Calu3 (cell line): ENCODE measurements at regions not wholly inside any gene's neighbourhood (a gene's known extent, or its start where the extent isn't known, plus 50 kb on each side); places are given as distances from the start of the nearest gene placed in this dataset.

Source experiments
- BruUV-seq: library from RNA; stranded (reverse); fragments of 400-500 nt; replicated peaks from 2 replicates; lab custom pipeline; 2021; lab: Mats Ljungman, UMichigan
- CTCF ChIA-PET: fragments of 300-600 bp; sonication (Branson Sonifier 250); formaldehyde crosslinking; loops from one replicate; lab custom pipeline; 2022; ENCODE audit warnings: antibody characterized with exemption; lab: Charles Lee
- DNase-seq: peaks from one replicate; pipeline ENCODE4 v3.0.0; 2022
- H3K27ac Mint-ChIP-seq: one replicate; pipeline ENCODE4 v1.8.0; 2022; ENCODE audit warnings: mixed read lengths; ENCODE audit not compliant: unreplicated experiment
- H3K27me3 Mint-ChIP-seq: one replicate; pipeline ENCODE4 v1.8.0; 2022; ENCODE audit warnings: mixed read lengths; ENCODE audit not compliant: unreplicated experiment
- H3K36me3 Mint-ChIP-seq: one replicate; pipeline ENCODE4 v1.8.0; 2022; ENCODE audit warnings: mild to moderate bottlenecking, moderate library complexity, mixed read lengths; ENCODE audit not compliant: insufficient read depth, unreplicated experiment
- H3K4me1 Mint-ChIP-seq: one replicate; pipeline ENCODE4 v1.8.0; 2022; ENCODE audit warnings: mild to moderate bottlenecking, low read depth, mixed read lengths; ENCODE audit not compliant: unreplicated experiment
- H3K4me3 Mint-ChIP-seq: one replicate; pipeline ENCODE4 v1.8.0; 2022; ENCODE audit warnings: mild to moderate bottlenecking, low read depth, moderate library complexity, mixed read lengths; ENCODE audit not compliant: unreplicated experiment
- H3K9me3 Mint-ChIP-seq: one replicate; pipeline ENCODE4 v1.8.0; 2022; ENCODE audit warnings: low read depth, mixed read lengths; ENCODE audit not compliant: unreplicated experiment
- CTCF ChIP-seq: fragments of 200-600 bp; IDR thresholded peaks from one replicate; pipeline ENCODE4 v1.8.0; 2022; ENCODE audit warnings: antibody characterized with exemption; ENCODE audit not compliant: unreplicated experiment
- intact Hi-C: fragments of 100-400 bp; cut with micrococcal nuclease; formaldehyde crosslinking; loops from one replicate; pipeline ENCODE4 v1.10.0; 2022; ENCODE audit not compliant: unreplicated experiment

- TF ChIP-seq CTCF = peak; percentile 33
- Mint-ChIP-seq H3K27ac (no peak overlapping the region), H3K4me3 (no peak overlapping the region), H3K9me3 (peaks cover 6% of the 10 kb centered on the region), H3K36me3 (no peaks in the 10 kb centered on the region), H3K27me3 (no peaks in the 10 kb centered on the region), H3K4me1 (no peaks in the 10 kb centered on the region)
- CTCF ChIA-PET = interaction anchor here (0.7 kb wide), 1 partner anchor 1082 kb away, joined by 3 read pairs; no protein-coding TSS in a partner anchor
- no TSS peak for BruUV-seq
- DNase-seq = no peak
- intact Hi-C loops = loop anchor here (1.0 to 10.0 kb wide), 3 partner anchors 49 to 345 kb away; no protein-coding TSS in a partner anchor
Observed at GRCh38 chr5:39599721-39600431, 175.1 kb upstream of the DAB2 start.

GRCh38 chr5:39598661-39599248 lies 174.0 kb upstream of the DAB2 start:
- Mint-ChIP-seq H3K27ac (no peak overlapping the region), H3K4me1 (no peaks in the 10 kb centered on the region), H3K36me3 (no peaks in the 10 kb centered on the region), H3K4me3 (no peak overlapping the region), H3K9me3 (peaks cover 6% of the 10 kb centered on the region), H3K27me3 (no peaks in the 10 kb centered on the region)
- BruUV-seq = no TSS peak
- no peak for TF ChIP-seq CTCF
- intact Hi-C loops = no loop called here
- CTCF ChIA-PET = no interaction called here
- DNase-seq = no peak

- H3K27ac Mint-ChIP-seq = no peak overlapping the region
- intact Hi-C loops = no loop called here
- no peaks in the 10 kb centered on the region for H3K4me1 Mint-ChIP-seq
- BruUV-seq = no TSS peak
- TF ChIP-seq CTCF = no peak
- no peak overlapping the region for H3K4me3 Mint-ChIP-seq
- H3K27me3 Mint-ChIP-seq = no peaks in the 10 kb centered on the region
- CTCF ChIA-PET = no interaction called here
- no peaks in the 10 kb centered on the region for H3K9me3 Mint-ChIP-seq
- no peaks in the 10 kb centered on the region for H3K36me3 Mint-ChIP-seq
- no peak for DNase-seq
Observed at GRCh38 chr5:39588179-39588578, 163.4 kb upstream of the DAB2 start.

GRCh38 chr5:39587675-39588074 lies 162.9 kb upstream of the DAB2 start:
- no peak overlapping the region for H3K27ac Mint-ChIP-seq

More at GRCh38 chr5:39587675-39588074, 162.9 kb upstream of the DAB2 start:
- H3K9me3 Mint-ChIP-seq = no peaks in the 10 kb centered on the region
- no peaks in the 10 kb centered on the region for H3K4me1 Mint-ChIP-seq
- no peak overlapping the region for H3K4me3 Mint-ChIP-seq
- H3K27me3 Mint-ChIP-seq = no peaks in the 10 kb centered on the region
- intact Hi-C loops = no loop called here
- no peak for DNase-seq
- H3K36me3 Mint-ChIP-seq = no peaks in the 10 kb centered on the region
- CTCF ChIA-PET = no interaction called here
- no TSS peak for BruUV-seq
- TF ChIP-seq CTCF = no peak
